Chondrocyte (in vitro differentiated cells): ENCODE measurements at regions not wholly inside any gene's neighbourhood (a gene's known extent, or its start where the extent isn't known, plus 50 kb on each side); places are given as distances from the start of the nearest gene placed in this dataset.
"Not testable (repeated sequence)": the region's sequence is repeated elsewhere in the genome, so short reads cannot be mapped to it uniquely, and the experiment has no call there.

Experiments
- DNase-seq: peaks from one replicate; pipeline ENCODE4 v3.0.0; 2021; ENCODE audit warnings: mixed read lengths, low spot score
- H3K27ac Mint-ChIP-seq: one replicate; pipeline ENCODE4 v1.8.0; 2021; ENCODE audit warnings: mild to moderate bottlenecking, moderate library complexity, mixed read lengths; ENCODE audit not compliant: unreplicated experiment
- H3K27me3 Mint-ChIP-seq: 2 replicates; pipeline ENCODE4 v1.8.0; 2021; ENCODE audit warnings: low read depth, mixed read lengths
- H3K36me3 Mint-ChIP-seq: 2 replicates; pipeline ENCODE4 v1.8.0; 2021; ENCODE audit warnings: low read depth, mixed read lengths
- H3K4me1 Mint-ChIP-seq: 2 replicates; pipeline ENCODE4 v1.8.0; 2021; ENCODE audit warnings: low read depth, mild to moderate bottlenecking, mixed read lengths
- H3K4me3 Mint-ChIP-seq: one replicate; pipeline ENCODE4 v1.8.0; 2021; ENCODE audit warnings: mild to moderate bottlenecking, moderate library complexity, mixed read lengths; ENCODE audit not compliant: unreplicated experiment
- H3K9me3 Mint-ChIP-seq: 2 replicates; pipeline ENCODE4 v1.8.0; 2021; ENCODE audit warnings: low read depth, mixed read lengths
- TF ChIP-seq, protein P1 (sequence below): fragments of 200-600 bp; sonication (generic); IDR thresholded peaks from 2 replicates; pipeline ENCODE4 v1.5.0; 2021; ENCODE audit warnings: antibody characterized with exemption, mild to moderate bottlenecking, moderate library complexity

DNA sequence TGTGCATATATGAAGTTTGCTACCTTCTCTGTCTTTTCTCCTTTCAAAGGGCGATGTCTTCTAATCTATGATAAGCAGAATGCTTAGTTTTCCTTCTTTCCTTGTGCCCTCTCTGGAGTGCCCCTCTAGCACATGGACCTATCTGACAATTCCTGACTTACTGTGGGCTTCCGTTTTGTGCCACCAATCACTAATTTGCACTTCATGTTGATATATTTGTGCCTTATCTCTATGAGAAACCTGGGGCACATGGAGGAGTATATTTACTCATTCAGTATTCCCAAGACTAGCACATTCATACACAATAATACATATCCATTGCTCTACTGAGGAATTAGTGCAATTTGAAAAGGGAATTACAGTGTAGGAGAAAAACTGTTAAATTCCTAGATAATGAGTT is 197.7 kb downstream of the CTH start:
- H3K4me3 Mint-ChIP-seq = no peak overlapping the region
- peaks cover 10% of the 10 kb centered on the region for H3K27me3 Mint-ChIP-seq
- no peak overlapping the region for H3K27ac Mint-ChIP-seq
- no peaks in the 10 kb centered on the region for H3K9me3 Mint-ChIP-seq
- no peaks in the 10 kb centered on the region for H3K36me3 Mint-ChIP-seq
- no peak for DNase-seq
- no peaks in the 10 kb centered on the region for H3K4me1 Mint-ChIP-seq
- TF ChIP-seq, protein P1, sequence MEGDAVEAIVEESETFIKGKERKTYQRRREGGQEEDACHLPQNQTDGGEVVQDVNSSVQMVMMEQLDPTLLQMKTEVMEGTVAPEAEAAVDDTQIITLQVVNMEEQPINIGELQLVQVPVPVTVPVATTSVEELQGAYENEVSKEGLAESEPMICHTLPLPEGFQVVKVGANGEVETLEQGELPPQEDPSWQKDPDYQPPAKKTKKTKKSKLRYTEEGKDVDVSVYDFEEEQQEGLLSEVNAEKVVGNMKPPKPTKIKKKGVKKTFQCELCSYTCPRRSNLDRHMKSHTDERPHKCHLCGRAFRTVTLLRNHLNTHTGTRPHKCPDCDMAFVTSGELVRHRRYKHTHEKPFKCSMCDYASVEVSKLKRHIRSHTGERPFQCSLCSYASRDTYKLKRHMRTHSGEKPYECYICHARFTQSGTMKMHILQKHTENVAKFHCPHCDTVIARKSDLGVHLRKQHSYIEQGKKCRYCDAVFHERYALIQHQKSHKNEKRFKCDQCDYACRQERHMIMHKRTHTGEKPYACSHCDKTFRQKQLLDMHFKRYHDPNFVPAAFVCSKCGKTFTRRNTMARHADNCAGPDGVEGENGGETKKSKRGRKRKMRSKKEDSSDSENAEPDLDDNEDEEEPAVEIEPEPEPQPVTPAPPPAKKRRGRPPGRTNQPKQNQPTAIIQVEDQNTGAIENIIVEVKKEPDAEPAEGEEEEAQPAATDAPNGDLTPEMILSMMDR = no peak

DNA sequence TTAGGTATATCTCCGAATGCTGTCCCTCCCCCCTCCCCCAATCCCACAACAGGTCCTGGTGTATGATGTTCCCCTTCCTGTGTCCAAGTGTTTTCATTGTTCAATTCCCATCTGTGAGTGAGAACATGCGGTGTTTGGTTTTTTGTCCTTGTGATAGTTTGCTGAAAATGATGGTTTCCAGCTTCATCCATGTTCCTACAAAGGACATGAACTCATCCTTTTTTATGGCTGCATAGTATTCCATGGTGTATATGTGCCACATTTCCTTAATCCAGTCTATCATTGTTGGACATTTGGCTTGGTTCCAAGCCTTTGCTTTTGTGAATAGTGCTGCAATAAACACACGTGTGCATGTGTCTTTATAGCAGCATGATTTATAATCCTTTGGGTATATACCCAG is 199.1 kb downstream of the CTH start:
- H3K36me3 Mint-ChIP-seq, H3K27ac Mint-ChIP-seq, DNase-seq, H3K4me3 Mint-ChIP-seq, H3K4me1 Mint-ChIP-seq, H3K9me3 Mint-ChIP-seq: not testable (repeated sequence)
- peaks cover 10% of the 10 kb centered on the region for H3K27me3 Mint-ChIP-seq

DNA sequence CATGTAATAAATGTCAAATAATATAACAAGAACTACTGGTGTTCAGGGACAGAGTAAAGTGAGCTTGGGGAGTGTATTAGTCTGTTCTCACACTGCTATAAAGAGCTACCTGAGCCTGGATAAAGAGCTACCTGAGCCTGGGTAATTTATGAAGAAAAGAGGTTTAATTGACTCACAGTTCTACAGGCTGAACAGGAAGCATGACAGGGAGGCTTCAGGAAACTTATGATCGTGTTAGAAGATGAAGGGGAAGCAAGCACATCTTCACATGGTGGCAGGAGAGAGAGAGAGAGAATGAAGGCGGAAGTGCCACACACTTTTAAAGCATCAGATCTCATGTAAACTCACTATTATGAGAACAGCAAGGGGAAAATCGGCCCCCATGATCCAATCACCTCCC is 205.9 kb downstream of the CTH start:
- peaks cover 20% of the 10 kb centered on the region for H3K27me3 Mint-ChIP-seq
- TF ChIP-seq, protein P1 = no peak
- no peaks in the 10 kb centered on the region for H3K36me3 Mint-ChIP-seq
- H3K27ac Mint-ChIP-seq = no peak overlapping the region
- H3K4me3 Mint-ChIP-seq = no peak overlapping the region
- no peaks in the 10 kb centered on the region for H3K4me1 Mint-ChIP-seq
- H3K9me3 Mint-ChIP-seq = peaks cover 4% of the 10 kb centered on the region
- DNase-seq = no peak

DNA sequence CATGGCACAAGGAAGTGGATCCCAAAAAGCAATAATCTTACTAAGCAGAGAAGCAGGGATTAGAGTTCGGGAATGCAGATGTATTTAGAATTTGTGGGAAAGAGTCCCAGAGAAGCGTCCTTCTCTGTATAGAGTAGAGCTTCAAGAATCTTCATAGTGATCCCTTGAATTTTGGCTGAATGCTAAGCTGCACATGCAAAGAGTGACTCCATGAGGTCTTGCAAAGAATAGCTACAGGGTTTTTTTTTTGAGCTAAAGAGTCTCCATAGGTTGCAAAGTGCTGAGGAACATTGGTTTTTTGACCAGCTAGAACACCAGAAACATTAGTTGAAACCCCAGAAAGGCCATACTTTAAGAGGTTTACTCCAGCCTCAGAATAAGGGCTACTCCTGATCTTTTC is 206.7 kb downstream of the CTH start:
- Mint-ChIP-seq H3K27ac (no peak overlapping the region), H3K27me3 (peaks cover 18% of the 10 kb centered on the region), H3K4me1 (no peaks in the 10 kb centered on the region), H3K36me3 (no peaks in the 10 kb centered on the region), H3K9me3 (peaks cover 4% of the 10 kb centered on the region), H3K4me3 (no peak overlapping the region)
- TF ChIP-seq, protein P1 = no peak
- DNase-seq = no peak

DNA sequence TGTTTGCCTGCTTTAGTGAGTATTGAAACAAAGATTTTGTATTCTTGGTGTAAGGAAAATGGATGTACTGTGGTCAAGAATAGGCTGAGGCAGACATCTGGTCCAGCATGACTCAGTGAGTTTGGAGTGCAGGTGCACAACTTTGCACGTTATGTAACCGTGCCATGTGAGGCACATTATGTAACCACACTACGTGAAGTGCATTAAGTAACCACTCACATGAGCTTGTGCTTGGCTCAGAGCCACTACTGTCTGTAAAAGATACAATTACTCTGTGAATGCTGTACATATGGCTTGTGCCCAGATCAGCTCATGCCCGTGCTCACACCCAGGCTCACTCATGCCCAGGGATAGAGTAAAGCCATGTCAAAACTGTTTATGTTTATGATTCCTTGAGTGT is 216.8 kb downstream of the CTH start:
- no peaks in the 10 kb centered on the region for H3K9me3 Mint-ChIP-seq
- no peaks in the 10 kb centered on the region for H3K4me1 Mint-ChIP-seq
- DNase-seq = no peak
- H3K27ac Mint-ChIP-seq = no peak overlapping the region
- TF ChIP-seq, protein P1 = no peak
- no peak overlapping the region for H3K4me3 Mint-ChIP-seq
- peaks cover 4% of the 10 kb centered on the region for H3K27me3 Mint-ChIP-seq
- no peaks in the 10 kb centered on the region for H3K36me3 Mint-ChIP-seq

DNA sequence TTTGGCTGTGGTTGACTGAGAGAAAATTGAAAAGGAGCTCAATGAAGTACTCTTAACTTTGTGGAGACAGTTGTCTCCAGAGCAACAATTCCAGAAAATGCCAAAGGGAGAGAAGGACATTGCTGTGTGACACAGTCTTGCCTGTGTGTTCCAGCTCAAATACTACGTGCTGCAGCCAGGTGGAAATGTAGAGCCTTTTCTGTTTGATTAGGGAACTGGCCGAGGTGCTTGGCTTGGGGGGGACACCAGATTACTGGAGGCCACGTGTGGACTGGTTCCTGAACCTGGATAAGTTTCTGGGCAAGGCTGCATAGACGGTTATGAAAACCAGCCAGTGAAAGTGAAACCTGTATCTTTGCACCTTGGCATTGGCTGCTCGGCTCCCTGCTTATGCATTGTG is 217.9 kb downstream of the CTH start:
- TF ChIP-seq, protein P1 = no peak
- H3K27me3 Mint-ChIP-seq = peaks cover 6% of the 10 kb centered on the region
- no peak overlapping the region for H3K4me3 Mint-ChIP-seq
- DNase-seq = no peak
- no peaks in the 10 kb centered on the region for H3K9me3 Mint-ChIP-seq
- H3K4me1 Mint-ChIP-seq = no peaks in the 10 kb centered on the region
- H3K27ac Mint-ChIP-seq = no peak overlapping the region
- H3K36me3 Mint-ChIP-seq = no peaks in the 10 kb centered on the region
